Mucosa of descending colon (tissue), 3 donors: ENCODE measurements at regions not wholly inside any gene's neighbourhood (a gene's known extent, or its start where the extent isn't known, plus 50 kb on each side); places are given as distances from the start of the nearest gene placed in this dataset.
A peak's percentile ranks its signal among the peaks of the same experiment; 100 is the strongest.

Experiments used
- ATAC-seq: fragments of 200-7000 bp; cut with Tn5 transposase; one replicate; pipeline ENCODE4 v1.9.1; 2020; ENCODE audit warnings: mild to moderate bottlenecking, moderate library complexity
- DNase-seq, 3 donors: peaks; one replicate each; pipeline ENCODE4 v3.0.0-alpha.2; 2020
- H3K36me3 ChIP-seq: fragments of 200-600 bp; one replicate; pipeline ENCODE4 v1.8.0; 2021; ENCODE audit warnings: low read depth, mild to moderate bottlenecking
- H3K4me1 ChIP-seq: fragments of 200-600 bp; one replicate; pipeline ENCODE4 v1.8.0; 2021; ENCODE audit warnings: low read depth, mild to moderate bottlenecking
- H3K4me3 ChIP-seq: fragments of 200-600 bp; one replicate; pipeline ENCODE4 v1.8.0; 2021; ENCODE audit warnings: mild to moderate bottlenecking
- H3K9me3 ChIP-seq: fragments of 200-600 bp; one replicate; pipeline ENCODE4 v1.8.0; 2021; ENCODE audit warnings: mild to moderate bottlenecking
- intact Hi-C, 2 donors: fragments of 100-400 bp; cut with DNase I in 1 of 2; cut with micrococcal nuclease in 1 of 2; formaldehyde crosslinking; loops; one replicate each; pipeline versions ENCODE4 v1.11.0 to v1.11.1; 2022; cut with DNase I, micrococcal nuclease
- TF ChIP-seq, protein P1 (sequence below): fragments of 200-600 bp; IDR thresholded peaks from one replicate; pipeline ENCODE4 v1.8.0; 2022; ENCODE audit warnings: antibody characterized with exemption, mild to moderate bottlenecking
- donor health status: DM: no; HTN: no; CAD: no; lungs with moderate emphysema.
- donor health status: DM: no; HTN: no; CAD: no.
- donor health status: DM: no; HTN: yes; CAD: no.

DNA sequence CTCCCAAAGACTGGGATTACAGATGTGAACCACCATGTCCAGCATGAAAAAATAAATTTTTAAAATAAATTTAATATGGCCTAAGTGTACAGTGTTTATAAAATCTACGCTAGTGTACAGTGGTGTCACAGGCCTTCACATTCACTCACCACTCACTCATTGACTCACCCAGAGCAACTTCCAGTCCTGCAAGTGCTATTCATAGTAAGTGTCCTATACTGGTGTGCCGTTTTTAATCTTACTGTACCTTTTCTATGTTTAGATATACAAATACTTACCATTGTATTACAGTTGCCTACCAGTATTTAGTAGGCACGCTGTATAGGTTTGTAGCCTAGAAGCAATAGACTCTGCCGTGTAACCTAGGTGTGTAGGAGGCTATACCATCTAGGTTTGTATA, 76.1 kb upstream of the FOXN2 start:
- DNase-seq: no peak
- intact Hi-C loops: no loop called here
- no peak overlapping the region for H3K4me3 ChIP-seq
- H3K9me3 ChIP-seq: no peaks in the 10 kb centered on the region
- TF ChIP-seq, protein P1, sequence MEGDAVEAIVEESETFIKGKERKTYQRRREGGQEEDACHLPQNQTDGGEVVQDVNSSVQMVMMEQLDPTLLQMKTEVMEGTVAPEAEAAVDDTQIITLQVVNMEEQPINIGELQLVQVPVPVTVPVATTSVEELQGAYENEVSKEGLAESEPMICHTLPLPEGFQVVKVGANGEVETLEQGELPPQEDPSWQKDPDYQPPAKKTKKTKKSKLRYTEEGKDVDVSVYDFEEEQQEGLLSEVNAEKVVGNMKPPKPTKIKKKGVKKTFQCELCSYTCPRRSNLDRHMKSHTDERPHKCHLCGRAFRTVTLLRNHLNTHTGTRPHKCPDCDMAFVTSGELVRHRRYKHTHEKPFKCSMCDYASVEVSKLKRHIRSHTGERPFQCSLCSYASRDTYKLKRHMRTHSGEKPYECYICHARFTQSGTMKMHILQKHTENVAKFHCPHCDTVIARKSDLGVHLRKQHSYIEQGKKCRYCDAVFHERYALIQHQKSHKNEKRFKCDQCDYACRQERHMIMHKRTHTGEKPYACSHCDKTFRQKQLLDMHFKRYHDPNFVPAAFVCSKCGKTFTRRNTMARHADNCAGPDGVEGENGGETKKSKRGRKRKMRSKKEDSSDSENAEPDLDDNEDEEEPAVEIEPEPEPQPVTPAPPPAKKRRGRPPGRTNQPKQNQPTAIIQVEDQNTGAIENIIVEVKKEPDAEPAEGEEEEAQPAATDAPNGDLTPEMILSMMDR: no peak
- ATAC-seq: no peak
- no peaks in the 10 kb centered on the region for H3K4me1 ChIP-seq
- no peaks in the 10 kb centered on the region for H3K36me3 ChIP-seq

GRCh38 chr2:48240912-48241311, 73.6 kb upstream of the FOXN2 start:
- ATAC-seq (no peak), DNase-seq (no peak)
- no peak overlapping the region for H3K4me3 ChIP-seq
- TF ChIP-seq, protein P1: no peak
- H3K4me1 ChIP-seq: no peaks in the 10 kb centered on the region
- H3K36me3 ChIP-seq: no peaks in the 10 kb centered on the region
- H3K9me3 ChIP-seq: no peaks in the 10 kb centered on the region
- intact Hi-C loops: no loop called here

- Histone ChIP-seq H3K4me1 (no peaks in the 10 kb centered on the region), H3K4me3 (no peak overlapping the region), H3K9me3 (no peaks in the 10 kb centered on the region), H3K36me3 (no peaks in the 10 kb centered on the region)
- DNase-seq: no peak
- TF ChIP-seq, protein P1: no peak
- no peak for ATAC-seq
- intact Hi-C loops: no loop called here
These were observed 67.3 kb upstream of the FOXN2 start for GRCh38 chr2:48247206-48247605.

- ATAC-seq: peak; percentile 34
- no peak for DNase-seq
- intact Hi-C loops: no loop called here
- Histone ChIP-seq H3K36me3 (no peaks in the 10 kb centered on the region), H3K4me1 (no peaks in the 10 kb centered on the region), H3K9me3 (no peaks in the 10 kb centered on the region), H3K4me3 (no peak overlapping the region)
- TF ChIP-seq, protein P1: no peak
These were observed 66.1 kb upstream of the FOXN2 start for GRCh38 chr2:48248251-48248933.

DNA sequence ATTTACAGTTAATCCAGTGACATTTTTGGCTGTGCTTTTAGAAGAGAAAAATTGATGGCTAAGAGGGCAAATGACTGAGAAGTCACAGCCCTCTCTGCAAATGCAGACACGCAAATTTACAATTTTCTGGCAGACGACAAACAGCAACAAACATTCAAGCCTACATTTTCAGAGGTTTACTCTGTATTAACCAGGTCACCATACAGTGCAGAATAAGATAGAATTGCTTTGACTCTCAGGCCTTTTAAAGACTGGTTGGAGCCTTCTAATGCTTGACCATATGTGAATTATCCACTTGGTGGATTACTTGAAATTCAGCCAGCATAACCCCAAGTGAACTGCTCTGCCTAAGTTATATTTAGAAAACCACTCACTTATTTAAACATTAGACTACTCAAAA, 65.5 kb upstream of the FOXN2 start:
- DNase-seq (no peak), ATAC-seq (no peak)
- no peaks in the 10 kb centered on the region for H3K9me3 ChIP-seq
- H3K36me3 ChIP-seq: no peaks in the 10 kb centered on the region
- intact Hi-C loops: no loop called here
- H3K4me1 ChIP-seq: no peaks in the 10 kb centered on the region
- H3K4me3 ChIP-seq: no peak overlapping the region
- TF ChIP-seq, protein P1: no peak
